IMR-90 (cell line): ENCODE measurements at regions not wholly inside any gene's neighbourhood (a gene's known extent, or its start where the extent isn't known, plus 50 kb on each side); places are given as distances from the start of the nearest gene placed in this dataset.

ENCODE experiments used
- ATAC-seq: fragments of 200-7000 bp; cut with Tn5 transposase; 2 replicates; pipeline ENCODE4 v1.9.1; 2020; ENCODE audit warnings: low read depth, mild to moderate bottlenecking, moderate library complexity
- BruUV-seq: library from RNA; stranded (reverse); fragments of 400-500 nt; replicated peaks from 2 replicates; lab custom pipeline; 2021; lab: Mats Ljungman, UMichigan
- CTCF ChIA-PET: fragments of 300-600 bp; formaldehyde crosslinking; extraction: SDS; loops from one replicate; lab custom pipeline; 2021; ENCODE audit warnings: antibody characterized with exemption; lab: Yijun Ruan, JAX
- POLR2A ChIA-PET: fragments of 300-600 bp; sonication (Branson Sonifier 250); formaldehyde crosslinking; loops from one replicate; lab custom pipeline; 2022; ENCODE audit warnings: antibody characterized with exemption; ENCODE audit not compliant: unreplicated experiment; lab: Charles Lee
- DNase-seq: peaks from one replicate; pipeline ENCODE4 v3.0.0; 2013
- H2AFZ ChIP-seq: replicated peaks from 2 replicates; pipeline ENCODE3; 2013; ENCODE audit warnings: low read length, mild to moderate bottlenecking; ENCODE audit not compliant: poor library complexity
- H2AK5ac ChIP-seq: 2 replicates; pipeline ENCODE4 v1.6.1; 2013; ENCODE audit warnings: low read depth, low read length, inconsistent platforms
- H2AK9ac ChIP-seq: replicated peaks from 2 replicates; pipeline ENCODE3; 2013; ENCODE audit warnings: mild to moderate bottlenecking, low read depth, low read length, moderate library complexity; ENCODE audit not compliant: poor library complexity
- H2BK120ac ChIP-seq: 2 replicates; pipeline ENCODE4 v1.6.1; 2013; ENCODE audit warnings: low read depth, low read length, inconsistent platforms
- H2BK15ac ChIP-seq: 3 replicates; pipeline ENCODE4 v1.6.1; 2013; ENCODE audit warnings: low read depth, low read length, inconsistent platforms
- H2BK20ac ChIP-seq: 2 replicates; pipeline ENCODE4 v1.6.1; 2013; ENCODE audit warnings: low read depth, mild to moderate bottlenecking, inconsistent platforms, low read length, moderate library complexity
- H2BK5ac ChIP-seq: 2 replicates; pipeline ENCODE4 v1.6.1; 2013; ENCODE audit warnings: mild to moderate bottlenecking, low read depth, low read length, inconsistent platforms; ENCODE audit not compliant: poor library complexity, severe bottlenecking
- H3K14ac ChIP-seq: replicated peaks from 2 replicates; pipeline ENCODE4 v1.6.1; 2013; ENCODE audit warnings: low read depth, low read length, inconsistent platforms
- H3K18ac ChIP-seq: 2 replicates; pipeline ENCODE4 v1.6.1; 2013; ENCODE audit warnings: low read depth, low read length, control low read depth
- H3K23ac ChIP-seq: 2 replicates; pipeline ENCODE4 v1.6.1; 2013; ENCODE audit warnings: low read depth, low read length, inconsistent platforms
- H3K27ac ChIP-seq: 2 replicates; pipeline ENCODE4 v1.5.1; 2013; ENCODE audit warnings: mild to moderate bottlenecking, control low read depth, low read length; ENCODE audit not compliant: insufficient read depth
- H3K27me3 ChIP-seq: 2 replicates; pipeline ENCODE4 v1.6.1; 2013; ENCODE audit warnings: low read length; ENCODE audit not compliant: control insufficient read depth, insufficient read depth
- H3K36me3 ChIP-seq: 2 replicates; pipeline ENCODE4 v1.6.1; 2013; ENCODE audit warnings: low read length, mixed read lengths; ENCODE audit not compliant: control insufficient read depth, insufficient read depth
- H3K4ac ChIP-seq: 2 replicates; pipeline ENCODE4 v1.6.1; 2013; ENCODE audit warnings: low read depth, low read length, inconsistent platforms
- H3K4me1 ChIP-seq: 2 replicates; pipeline ENCODE4 v1.6.1; 2013; ENCODE audit warnings: low read length, mixed read lengths; ENCODE audit not compliant: control insufficient read depth, insufficient read depth
- H3K4me2 ChIP-seq: 2 replicates; pipeline ENCODE4 v1.6.1; 2013; ENCODE audit warnings: low read depth, mild to moderate bottlenecking, control low read depth, low read length, moderate library complexity
- H3K4me3 ChIP-seq: 2 replicates; pipeline ENCODE4 v1.5.1; 2013; ENCODE audit warnings: low read depth, mild to moderate bottlenecking, control low read depth, low read length, moderate library complexity; ENCODE audit not compliant: insufficient read depth
- H3K56ac ChIP-seq: 2 replicates; pipeline ENCODE4 v1.6.1; 2013; ENCODE audit warnings: low read length, inconsistent platforms; ENCODE audit not compliant: insufficient read depth; ENCODE audit errors: extremely low read depth
- H3K79me1 ChIP-seq, 2 experiments: 2 replicates each; pipeline ENCODE4 v1.6.1; 2013; ENCODE audit warnings: low read length in 2 of 2, inconsistent platforms in 1 of 2, low read depth in 1 of 2
- H3K9ac ChIP-seq: 2 replicates; pipeline ENCODE4 v1.6.1; 2013; ENCODE audit warnings: low read depth, low read length, control low read depth
- H3K9me1 ChIP-seq: 2 replicates; pipeline ENCODE4 v1.6.1; 2013; ENCODE audit warnings: low read length, inconsistent platforms; ENCODE audit not compliant: insufficient read depth
- H3K9me3 ChIP-seq: 2 replicates; pipeline ENCODE4 v1.6.1; 2013; ENCODE audit warnings: low read length; ENCODE audit not compliant: control insufficient read depth, insufficient read depth
- H4K20me1 ChIP-seq: 2 replicates; pipeline ENCODE4 v1.6.1; 2013; ENCODE audit warnings: low read length, inconsistent platforms; ENCODE audit not compliant: insufficient read depth
- H4K5ac ChIP-seq: 2 replicates; pipeline ENCODE4 v1.6.1; 2013; ENCODE audit warnings: mild to moderate bottlenecking, low read depth, low read length, control low read depth
- H4K8ac ChIP-seq, 2 experiments: 2 replicates each; pipeline ENCODE4 v1.6.1; 2013; ENCODE audit warnings: low read depth in 2 of 2, low read length in 2 of 2, control low read depth in 1 of 2, inconsistent platforms in 1 of 2
- H4K91ac ChIP-seq: 2 replicates; pipeline ENCODE4 v1.6.1; 2013; ENCODE audit warnings: low read depth, low read length, inconsistent platforms; ENCODE audit not compliant: insufficient read depth
- BHLHE40 ChIP-seq: fragments of 150-350 bp; IDR thresholded peaks from 2 replicates; pipeline ENCODE4 v1.6.1; 2016; ENCODE audit warnings: mild to moderate bottlenecking, low read depth, low read length
- CEBPB ChIP-seq: IDR thresholded peaks from 2 replicates; pipeline ENCODE4 v1.6.1; 2012; ENCODE audit warnings: low read depth, low read length, improper control_type of control experiment
- CHD1 ChIP-seq: IDR thresholded peaks from 2 replicates; pipeline ENCODE4 v1.6.1; 2012; ENCODE audit warnings: low read depth, low read length, improper control_type of control experiment
- CTCF ChIP-seq: conservative IDR thresholded peaks from 2 replicates; pipeline ENCODE4 v1.5.1; 2012; ENCODE audit warnings: mild to moderate bottlenecking, low read depth, low read length, improper control_type of control experiment
- ELK1 ChIP-seq: fragments of 150-350 bp; IDR thresholded peaks from 2 replicates; pipeline ENCODE4 v1.6.1; 2016; ENCODE audit warnings: low read depth, mild to moderate bottlenecking, low read length, moderate library complexity, borderline replicate concordance
- FOS ChIP-seq: fragments of 150-350 bp; IDR thresholded peaks from 2 replicates; pipeline ENCODE4 v1.6.1; 2016; ENCODE audit warnings: low read depth, low read length
- MAFK ChIP-seq: IDR thresholded peaks from 2 replicates; pipeline ENCODE4 v1.6.1; 2012; ENCODE audit warnings: low read depth, low read length, improper control_type of control experiment
- MAZ ChIP-seq: IDR thresholded peaks from 2 replicates; pipeline ENCODE4 v1.6.1; 2012; ENCODE audit warnings: low read depth, mild to moderate bottlenecking, low read length, improper control_type of control experiment, moderate library complexity, borderline replicate concordance
- MXI1 ChIP-seq: IDR thresholded peaks from 2 replicates; pipeline ENCODE4 v1.6.1; 2012; ENCODE audit warnings: low read depth, mild to moderate bottlenecking, low read length, moderate library complexity, borderline replicate concordance
- NFE2L2 ChIP-seq: fragments of 150-350 bp; IDR thresholded peaks from 2 replicates; pipeline ENCODE4 v1.6.1; 2016; ENCODE audit warnings: low read depth, mild to moderate bottlenecking, low read length
- POLR2A ChIP-seq: IDR thresholded peaks from 2 replicates; pipeline ENCODE4 v1.6.1; 2012; ENCODE audit warnings: mild to moderate bottlenecking, low read depth, low read length
- RAD21 ChIP-seq: IDR thresholded peaks from 2 replicates; pipeline ENCODE4 v1.6.1; 2012; ENCODE audit warnings: low read length, improper control_type of control experiment
- RCOR1 ChIP-seq: IDR thresholded peaks from 2 replicates; pipeline ENCODE4 v1.6.1; 2012; ENCODE audit warnings: mild to moderate bottlenecking, low read length, improper control_type of control experiment; ENCODE audit not compliant: insufficient replicate concordance
- RFX5 ChIP-seq: IDR thresholded peaks from 2 replicates; pipeline ENCODE4 v1.8.0; 2012; ENCODE audit warnings: low read depth, mild to moderate bottlenecking, low read length, moderate library complexity
- SMC3 ChIP-seq: fragments of 150-350 bp; IDR thresholded peaks from 2 replicates; pipeline ENCODE4 v1.6.1; 2016; ENCODE audit warnings: low read depth, mild to moderate bottlenecking, antibody characterized with exemption, low read length, moderate library complexity
- USF2 ChIP-seq: fragments of 150-350 bp; IDR thresholded peaks from 2 replicates; pipeline ENCODE4 v1.6.1; 2017; ENCODE audit warnings: mild to moderate bottlenecking, antibody characterized with exemption, low read length, low read depth
- WGBS, 2 experiments: methylation state at CpG; one replicate each; pipeline versions ENCODE4 v1.1.5 to v1.1.7; 2013; ENCODE audit warnings: missing lambda C conversion rate in 2 of 2; ENCODE audit not compliant: insufficient read length in 1 of 2; ENCODE audit errors: extremely low coverage in 2 of 2; 5-methylcytosine and 5-hydroxymethylcytosine counted together
- dilution Hi-C: fragments of 300-500 bp; cut with HindIII; formaldehyde crosslinking; loops from one replicate; pipeline ENCODE4 v1.14.3; 2018; ENCODE audit warnings: low sequenced_read_pairs; ENCODE audit not compliant: unreplicated experiment
- in situ Hi-C: fragments of 300-500 bp; cut with MboI; formaldehyde crosslinking; loops from 3 replicates; pipeline ENCODE4 v1.14.3; 2019; ENCODE audit warnings: low sequenced_read_pairs, inconsistent platforms, mixed read lengths
- intact Hi-C: fragments of 100-400 bp; cut with micrococcal nuclease; formaldehyde crosslinking; loops from 2 replicates; pipeline ENCODE4 v1.10.0; 2022

GRCh38 chr6:144580039-144580438 lies 294.9 kb downstream of the UTRN start:
- WGBS, 2 experiments = 23% methylated on average over 2 of the region's 3 CpGs; no CpG with 5 or more reads in 1 of the 2 experiments
- H3K27me3 ChIP-seq = no peaks in the 10 kb centered on the region
- no peak overlapping the region for H3K4me3 ChIP-seq
- no peak overlapping the region for H2BK15ac ChIP-seq
- H3K4me1 ChIP-seq = peaks cover 4% of the 10 kb centered on the region
- no peak overlapping the region for H3K27ac ChIP-seq
- no peak overlapping the region for H2BK120ac ChIP-seq
- in situ Hi-C loops (loop anchor here (10.0 kb wide), 3 partner anchors 555 to 1125 kb away; no protein-coding TSS in a partner anchor), dilution Hi-C loops (no loop called here), intact Hi-C loops (loop anchor here (5.0 kb wide), 1 partner anchor 1122 kb away; no protein-coding TSS in a partner anchor)
- H2AK9ac ChIP-seq = no peak overlapping the region
- no peak for TF ChIP-seq SMC3
- no peak for TF ChIP-seq MXI1
- no peak for TF ChIP-seq MAFK
- no peak for TF ChIP-seq CHD1
- no peak for TF ChIP-seq USF2
- TF ChIP-seq RCOR1 = no peak
- no peak for TF ChIP-seq ELK1
- no peak for TF ChIP-seq NFE2L2
- TF ChIP-seq FOS = no peak
- no peak for TF ChIP-seq RFX5
- TF ChIP-seq CTCF = no peak
- TF ChIP-seq BHLHE40 = no peak
- TF ChIP-seq POLR2A = no peak
- TF ChIP-seq RAD21 = no peak
- no peak for TF ChIP-seq CEBPB
- no peak for TF ChIP-seq MAZ
- ATAC-seq (no peak), DNase-seq (no peak)
- H3K23ac ChIP-seq = 0 out of 2 replicates have a peak overlapping the region, but pooled peaks have one; percentile 15
- POLR2A ChIA-PET = no interaction called here
- no peak overlapping the region for H4K5ac ChIP-seq
- no peak overlapping the region for H3K4me2 ChIP-seq
- peaks cover 3% of the 10 kb centered on the region; the same call in 1 of the 2 replicates for H3K9me1 ChIP-seq
- no peak overlapping the region for H3K9ac ChIP-seq
- H3K14ac ChIP-seq = no peak overlapping the region
- H3K36me3 ChIP-seq = peaks cover 3% of the 10 kb centered on the region; the same call in 1 of the 2 replicates
- no peak overlapping the region for H3K4ac ChIP-seq
- peaks cover 0 to 4% of the 10 kb centered on the region in 2 experiments; a peak in 1 of 4 replicates for H3K79me1 ChIP-seq
- H2AFZ ChIP-seq = no peak overlapping the region
- H4K8ac ChIP-seq = no peak overlapping the region
- BruUV-seq = no TSS peak
- H3K18ac ChIP-seq = no peak overlapping the region
- CTCF ChIA-PET = no interaction called here
- no peak overlapping the region for H3K56ac ChIP-seq
- no peaks in the 10 kb centered on the region for H3K9me3 ChIP-seq
- H4K91ac ChIP-seq = no peak overlapping the region
- no peaks in the 10 kb centered on the region for H4K20me1 ChIP-seq
- no peak overlapping the region for H2BK5ac ChIP-seq
- no peak overlapping the region for H2AK5ac ChIP-seq
- H2BK20ac ChIP-seq = no peak overlapping the region
